Parathyroid adenoma (tissue), 2 donors: ENCODE measurements at regions not wholly inside any gene's neighbourhood (a gene's known extent, or its start where the extent isn't known, plus 50 kb on each side); places are given as distances from the start of the nearest gene placed in this dataset.

Experiments used
- H2AFZ ChIP-seq: fragments of 300-600 bp; sonication (generic); one replicate; pipeline ENCODE4 v1.7.0; 2017; ENCODE audit warnings: antibody characterized with exemption, mild to moderate bottlenecking
- H3K27ac ChIP-seq: fragments of 300-600 bp; sonication (generic); one replicate; pipeline ENCODE4 v1.7.0; 2017
- H3K27me3 ChIP-seq: fragments of 300-600 bp; sonication (generic); one replicate; pipeline ENCODE4 v1.7.0; 2017; ENCODE audit warnings: low read length; ENCODE audit not compliant: control insufficient read depth, insufficient read depth
- H3K36me3 ChIP-seq: fragments of 300-600 bp; sonication (generic); one replicate; pipeline ENCODE4 v1.7.0; 2017; ENCODE audit warnings: low read length; ENCODE audit not compliant: control insufficient read depth, insufficient read depth
- H3K4me1 ChIP-seq: fragments of 300-600 bp; sonication (generic); one replicate; pipeline ENCODE4 v1.7.0; 2017; ENCODE audit warnings: control low read depth
- H3K4me2 ChIP-seq: fragments of 300-600 bp; sonication (generic); one replicate; pipeline ENCODE4 v1.7.0; 2017; ENCODE audit warnings: low read length
- H3K4me3 ChIP-seq: fragments of 300-600 bp; sonication (generic); one replicate; pipeline ENCODE4 v1.7.0; 2017; ENCODE audit warnings: low read depth, low read length
- H3K79me2 ChIP-seq: fragments of 300-600 bp; sonication (generic); one replicate; pipeline ENCODE4 v1.7.0; 2017; ENCODE audit warnings: control low read depth
- H3K9ac ChIP-seq: fragments of 300-600 bp; sonication (generic); one replicate; pipeline ENCODE4 v1.7.0; 2017; ENCODE audit warnings: mild to moderate bottlenecking
- H3K9me3 ChIP-seq: fragments of 300-600 bp; sonication (generic); one replicate; pipeline ENCODE4 v1.7.0; 2017; ENCODE audit warnings: low read length; ENCODE audit not compliant: control insufficient read depth
- CTCF ChIP-seq: fragments of 300-600 bp; sonication (generic); IDR thresholded peaks from one replicate; pipeline ENCODE4 v1.7.0; 2017; ENCODE audit warnings: antibody characterized with exemption, mild to moderate bottlenecking
- donor health status: primary hyperparathyroidism.

- Histone ChIP-seq H3K79me2 (no peaks in the 10 kb centered on the region), H3K9ac (no peak overlapping the region), H3K36me3 (no peaks in the 10 kb centered on the region), H3K4me1 (no peaks in the 10 kb centered on the region), H3K4me2 (no peak overlapping the region), H2AFZ (no peak overlapping the region), H3K27ac (no peak overlapping the region), H3K4me3 (no peak overlapping the region), H3K27me3 (no peaks in the 10 kb centered on the region), H3K9me3 (no peaks in the 10 kb centered on the region)
- no peak for TF ChIP-seq CTCF
Observed at GRCh38 chr13:107043021-107043956, 475.4 kb upstream of the ARGLU1 start.

GRCh38 chr13:107035778-107036177 lies 467.8 kb upstream of the ARGLU1 start:
- no peak overlapping the region for H3K27ac ChIP-seq
- no peaks in the 10 kb centered on the region for H3K9me3 ChIP-seq
- H3K4me3 ChIP-seq: no peak overlapping the region
- TF ChIP-seq CTCF: no peak
- H3K27me3 ChIP-seq: no peaks in the 10 kb centered on the region
- H3K36me3 ChIP-seq: no peaks in the 10 kb centered on the region
- no peak overlapping the region for H2AFZ ChIP-seq
- no peaks in the 10 kb centered on the region for H3K79me2 ChIP-seq
- no peak overlapping the region for H3K4me2 ChIP-seq
- no peaks in the 10 kb centered on the region for H3K4me1 ChIP-seq
- no peak overlapping the region for H3K9ac ChIP-seq

GRCh38 chr13:107035186-107035585 lies 467.2 kb upstream of the ARGLU1 start:
- Histone ChIP-seq H2AFZ (no peak overlapping the region), H3K36me3 (no peaks in the 10 kb centered on the region), H3K27me3 (no peaks in the 10 kb centered on the region), H3K79me2 (no peaks in the 10 kb centered on the region), H3K9ac (no peak overlapping the region), H3K4me1 (no peaks in the 10 kb centered on the region), H3K9me3 (no peaks in the 10 kb centered on the region), H3K27ac (no peak overlapping the region), H3K4me3 (no peak overlapping the region), H3K4me2 (no peak overlapping the region)
- no peak for TF ChIP-seq CTCF

GRCh38 chr13:107034236-107034872 lies 466.4 kb upstream of the ARGLU1 start:
- Histone ChIP-seq H3K27ac (no peak overlapping the region), H2AFZ (no peak overlapping the region), H3K27me3 (no peaks in the 10 kb centered on the region), H3K4me3 (no peak overlapping the region), H3K9me3 (no peaks in the 10 kb centered on the region), H3K9ac (no peak overlapping the region), H3K4me1 (no peaks in the 10 kb centered on the region), H3K79me2 (no peaks in the 10 kb centered on the region), H3K36me3 (no peaks in the 10 kb centered on the region), H3K4me2 (no peak overlapping the region)
- no peak for TF ChIP-seq CTCF
